NCI-H524 treated with DMSO at 0.1 percent for 48 hours (cell line): ENCODE measurements at regions not wholly inside any gene's neighbourhood (a gene's known extent, or its start where the extent isn't known, plus 50 kb on each side); places are given as distances from the start of the nearest gene placed in this dataset.

ENCODE experiments used
- DNase-seq: peaks from one replicate; lab custom pipeline; 2025; lab: John Stamatoyannopoulos, UW

DNA sequence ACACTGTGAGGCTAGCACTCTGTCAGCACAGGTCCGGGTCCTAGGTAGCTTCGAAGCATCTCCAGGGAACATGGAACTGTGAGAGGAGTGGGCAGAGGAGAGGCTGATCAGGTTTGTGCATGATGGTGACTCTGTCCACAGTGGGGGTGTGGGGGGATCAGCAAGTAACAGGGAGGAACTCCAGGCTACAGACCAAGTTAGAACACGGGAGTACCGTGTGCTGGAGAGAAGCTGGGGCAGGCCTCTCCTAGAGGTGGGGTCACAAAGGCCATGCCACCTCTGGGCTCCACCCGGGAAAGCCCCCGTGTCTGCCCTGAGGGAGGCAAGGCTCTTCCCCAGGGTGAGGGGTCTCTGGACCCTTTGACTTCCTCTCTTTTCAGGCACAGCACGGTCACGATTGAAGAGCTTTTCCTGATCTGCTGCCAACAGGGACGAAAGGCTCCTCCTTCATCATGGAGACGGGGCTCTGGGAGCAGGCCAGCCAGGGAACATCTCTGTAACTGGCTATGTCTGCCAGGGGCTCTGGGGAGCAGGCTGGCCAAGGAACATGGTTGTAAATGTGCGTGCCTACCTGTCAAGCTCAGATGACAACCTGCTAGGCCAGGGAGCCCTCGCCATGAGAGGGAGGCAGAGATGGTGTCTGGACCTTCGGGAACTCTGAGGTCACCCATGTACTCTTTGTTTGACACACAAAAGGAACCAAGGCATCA, 1476.1 kb downstream of the BRD1 start:
- no peak for DNase-seq

DNA sequence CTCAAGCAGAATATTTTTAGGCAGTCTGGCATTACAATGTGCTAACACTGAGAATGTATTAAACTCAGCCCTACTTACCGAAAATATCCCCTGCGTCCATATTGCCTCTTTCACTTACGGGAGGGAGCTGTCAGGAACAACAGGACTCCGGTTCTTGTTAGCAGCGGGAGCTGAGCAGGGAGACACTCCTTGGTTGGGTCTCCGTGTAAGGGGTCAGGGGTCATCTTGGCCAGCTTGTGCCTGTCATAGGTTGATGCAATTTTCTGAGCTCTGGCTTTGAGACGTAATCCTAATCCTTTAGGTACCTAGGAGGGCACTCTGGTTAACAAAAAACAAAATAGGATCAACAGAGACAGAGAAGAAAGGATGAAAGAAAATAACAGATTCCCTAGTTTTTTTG, 1477.2 kb downstream of the BRD1 start:
- no peak for DNase-seq

DNA sequence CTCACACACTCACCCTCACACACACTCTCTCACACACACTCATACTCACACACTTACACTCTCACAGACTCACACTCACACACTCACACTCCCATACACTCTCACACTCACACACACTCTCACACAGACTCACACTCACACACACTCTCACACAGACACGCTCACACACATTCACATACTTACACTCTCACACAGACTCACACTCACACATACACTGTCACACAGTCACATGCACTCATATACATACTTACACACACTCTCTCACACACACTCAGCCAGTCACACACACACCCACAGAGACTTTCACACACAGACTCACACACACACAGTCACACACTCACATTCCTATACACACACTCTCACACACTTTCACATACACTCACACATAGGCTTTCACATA, 1478.8 kb downstream of the BRD1 start:
- no peak for DNase-seq

DNA sequence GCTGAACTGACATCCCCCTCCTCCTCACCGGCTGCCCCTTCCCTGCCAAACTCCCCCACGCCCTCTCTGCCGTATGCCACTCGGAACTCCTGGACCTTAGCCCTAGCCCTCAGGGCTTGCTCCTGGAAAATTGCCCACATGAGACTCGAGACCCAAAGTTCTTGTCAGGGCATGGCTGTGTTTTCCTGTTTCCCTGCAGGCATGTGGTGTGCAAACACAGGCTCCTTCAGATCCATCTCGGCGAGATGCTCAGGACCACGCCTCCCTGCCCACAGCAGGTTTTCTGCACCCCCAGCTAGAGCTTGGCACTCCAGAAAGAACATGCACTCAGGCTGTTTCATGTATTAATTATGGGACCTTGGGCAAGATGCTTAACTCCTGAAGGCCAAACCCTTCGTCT, 1480.4 kb downstream of the BRD1 start:
- no peak for DNase-seq

DNA sequence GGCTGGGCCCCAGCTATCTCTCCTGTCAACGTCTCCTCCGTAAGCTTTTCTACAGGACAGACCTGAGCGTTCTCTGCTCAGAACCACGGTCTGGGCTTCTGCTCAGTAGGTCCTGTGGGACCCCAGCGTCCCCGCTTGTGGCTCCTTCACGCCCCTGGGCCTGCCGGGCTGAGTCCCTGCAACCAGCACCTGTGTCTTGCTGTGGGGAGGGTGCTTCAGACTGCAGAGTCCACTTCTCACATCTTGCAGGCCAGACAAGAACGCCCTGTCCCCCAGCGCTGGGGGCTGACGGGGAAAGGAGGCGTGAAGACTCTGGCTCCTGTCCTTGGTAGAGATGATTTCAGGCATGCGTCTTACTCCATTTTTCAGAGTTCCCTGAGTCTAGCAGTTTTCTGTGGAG, 1480.8 kb downstream of the BRD1 start:
- no peak for DNase-seq

DNA sequence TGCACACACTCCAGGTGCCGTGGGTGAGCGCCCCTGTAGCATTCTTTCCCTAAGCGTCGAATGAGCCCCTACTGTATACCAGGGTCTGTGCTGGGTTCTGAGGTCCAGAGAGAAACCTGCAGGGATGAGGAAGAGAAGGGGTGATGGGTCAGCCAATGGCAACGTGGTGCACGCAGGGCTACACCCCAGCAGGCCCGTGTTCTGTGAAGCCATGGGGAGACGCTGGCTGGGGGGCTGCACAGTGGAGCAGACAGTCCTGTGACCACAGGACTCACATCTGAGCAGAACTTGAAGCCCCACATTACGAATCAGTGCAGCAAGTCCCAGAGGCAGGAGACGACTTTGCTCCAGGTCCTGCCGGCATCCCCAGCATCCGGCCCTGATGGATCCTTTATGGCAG, 1481.4 kb downstream of the BRD1 start:
- DNase-seq = no peak

DNA sequence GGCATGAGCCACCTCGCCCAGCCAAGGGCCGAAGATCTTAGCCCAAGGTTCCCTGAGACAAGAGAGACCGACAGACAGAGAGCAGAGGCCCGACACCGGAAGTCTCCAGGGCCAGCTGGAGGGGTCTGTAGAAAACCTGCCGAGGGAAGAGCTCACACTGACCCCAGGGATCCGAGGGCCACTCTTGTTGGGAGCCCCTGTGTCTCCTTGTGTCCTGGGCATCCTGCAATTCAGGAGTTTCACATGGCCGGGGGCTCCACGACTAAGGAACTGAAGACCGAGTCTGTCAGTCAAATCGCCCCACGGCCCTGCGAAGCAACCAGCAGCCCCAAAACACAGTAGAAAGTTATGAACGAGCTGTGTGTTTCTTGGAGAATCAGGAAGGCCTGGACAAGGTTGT, 1482.0 kb downstream of the BRD1 start:
- DNase-seq = no peak

DNA sequence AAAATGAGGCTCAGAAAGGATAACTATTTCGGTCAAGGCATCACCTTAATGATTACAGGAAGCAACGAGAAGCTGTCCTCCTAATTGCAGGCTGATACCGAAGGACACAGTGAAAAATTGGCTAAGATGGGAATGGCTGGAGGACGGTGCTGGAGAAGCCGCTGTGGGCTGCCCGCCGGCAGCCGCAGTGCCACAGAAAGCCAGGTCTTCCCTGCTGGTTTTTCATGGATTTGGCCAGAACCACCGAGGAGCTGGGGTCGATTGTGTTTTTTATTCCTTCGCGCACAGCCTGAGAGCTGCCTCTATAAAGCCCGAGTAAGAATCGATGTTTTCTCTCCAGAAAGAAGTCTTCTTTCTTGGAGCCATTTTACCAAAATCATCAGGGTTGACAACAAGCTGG, 1484.2 kb downstream of the BRD1 start:
- DNase-seq = no peak

DNA sequence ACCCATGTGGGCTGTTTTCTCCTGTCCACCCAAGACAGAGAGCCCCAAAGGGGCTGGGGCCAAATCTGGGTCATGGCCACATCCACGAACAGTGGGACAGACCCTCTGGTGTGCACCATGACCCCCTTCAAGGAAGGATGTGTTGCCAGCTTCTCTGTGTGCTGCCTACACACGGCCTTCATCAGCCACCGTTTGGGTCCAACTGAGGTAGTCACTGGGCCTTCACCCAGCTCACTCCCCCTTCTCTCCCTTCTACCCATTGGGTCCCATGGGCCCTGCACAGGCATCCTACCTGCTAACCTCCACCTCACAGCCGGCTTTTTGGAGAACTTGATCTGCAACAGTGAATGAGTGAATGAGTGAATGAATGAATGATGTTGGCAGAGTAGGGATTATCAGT, 1484.9 kb downstream of the BRD1 start:
- DNase-seq = no peak

DNA sequence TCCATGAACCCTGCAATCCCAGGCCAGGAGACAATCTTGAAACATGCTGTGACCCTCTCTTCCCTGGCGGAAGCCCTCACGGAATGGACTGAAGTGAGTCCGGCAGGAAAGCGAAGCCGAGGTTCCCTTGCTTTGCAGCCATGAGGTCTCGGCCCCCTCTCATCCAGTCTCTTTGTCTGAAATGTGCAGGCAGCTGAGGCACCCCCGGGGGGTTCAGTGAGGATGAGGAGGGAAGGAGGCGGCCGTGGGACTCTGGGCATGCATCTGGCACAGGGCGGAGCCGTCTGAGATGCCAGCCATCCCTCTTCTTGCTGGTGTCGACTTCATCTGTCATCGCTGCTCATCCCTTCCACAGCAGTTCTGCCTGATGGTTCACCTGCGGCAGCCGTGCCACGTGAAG, 1485.7 kb downstream of the BRD1 start:
- DNase-seq = no peak

DNA sequence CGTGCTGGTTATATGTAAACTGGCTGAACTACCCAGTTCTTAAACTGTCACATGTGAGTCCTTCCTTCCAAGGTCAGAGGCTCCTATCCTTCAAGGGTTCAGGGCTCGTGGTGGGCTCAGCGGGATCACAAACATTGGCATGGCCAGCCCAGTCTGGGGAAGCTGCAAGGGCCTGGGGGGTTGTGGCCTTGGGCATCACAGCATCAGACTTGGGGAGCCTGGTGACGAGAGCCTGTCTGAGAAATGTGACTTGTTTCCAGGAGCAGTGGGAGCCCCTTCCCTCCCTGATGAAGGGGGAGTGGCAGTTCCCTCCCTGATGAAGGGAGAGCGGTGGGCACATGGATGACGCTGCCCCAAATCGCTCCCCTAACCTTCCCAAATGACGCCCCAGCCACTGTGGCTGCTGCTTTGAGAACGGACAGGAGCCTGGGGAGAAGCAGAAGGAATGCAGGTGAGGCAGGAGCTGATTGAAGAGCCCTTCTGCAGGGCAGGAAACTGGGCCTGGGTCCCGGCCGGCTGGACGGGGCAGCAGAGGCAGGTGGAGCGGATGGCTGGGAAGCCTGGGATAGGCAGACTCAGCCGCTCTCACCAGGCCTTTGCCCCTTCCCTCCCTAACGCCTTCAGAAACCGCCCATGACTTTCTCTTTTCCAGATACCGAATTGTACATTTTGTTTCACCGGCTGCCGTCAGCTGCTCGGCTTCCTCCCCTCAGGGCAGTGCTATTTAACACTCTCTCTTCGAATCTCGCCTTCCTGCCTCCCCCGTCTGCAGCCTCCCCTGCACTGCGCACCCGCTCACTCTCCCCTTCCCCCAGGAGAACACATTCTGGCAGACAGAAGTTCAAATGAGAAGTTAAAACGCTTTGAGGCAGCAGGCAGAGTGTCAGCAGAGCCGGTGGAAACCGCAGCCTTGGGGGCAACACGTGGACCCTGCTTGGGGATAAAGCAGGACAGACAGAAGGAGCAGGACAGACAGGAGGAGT, 1486.7 kb downstream of the BRD1 start:
- no peak for DNase-seq

DNA sequence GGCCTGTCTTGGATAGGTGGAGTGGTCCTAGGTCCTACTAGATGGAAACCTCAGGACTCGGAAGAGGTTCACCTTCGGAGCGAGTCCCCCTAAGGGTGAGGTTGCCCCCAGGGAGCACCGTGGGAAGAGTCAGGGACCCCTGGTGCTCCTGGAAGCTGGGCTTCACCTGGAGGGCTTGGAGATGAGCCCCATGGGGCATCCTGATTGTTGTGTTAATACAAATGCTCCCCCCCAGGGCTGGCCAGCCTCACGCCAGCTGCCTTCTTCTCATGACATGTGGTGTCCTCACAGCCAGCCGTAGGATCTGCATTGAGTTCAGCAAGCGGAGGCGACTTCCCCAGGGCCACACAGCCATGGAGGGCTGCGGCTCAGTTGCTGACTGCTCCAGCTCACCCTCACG, 1487.5 kb downstream of the BRD1 start:
- DNase-seq = no peak

DNA sequence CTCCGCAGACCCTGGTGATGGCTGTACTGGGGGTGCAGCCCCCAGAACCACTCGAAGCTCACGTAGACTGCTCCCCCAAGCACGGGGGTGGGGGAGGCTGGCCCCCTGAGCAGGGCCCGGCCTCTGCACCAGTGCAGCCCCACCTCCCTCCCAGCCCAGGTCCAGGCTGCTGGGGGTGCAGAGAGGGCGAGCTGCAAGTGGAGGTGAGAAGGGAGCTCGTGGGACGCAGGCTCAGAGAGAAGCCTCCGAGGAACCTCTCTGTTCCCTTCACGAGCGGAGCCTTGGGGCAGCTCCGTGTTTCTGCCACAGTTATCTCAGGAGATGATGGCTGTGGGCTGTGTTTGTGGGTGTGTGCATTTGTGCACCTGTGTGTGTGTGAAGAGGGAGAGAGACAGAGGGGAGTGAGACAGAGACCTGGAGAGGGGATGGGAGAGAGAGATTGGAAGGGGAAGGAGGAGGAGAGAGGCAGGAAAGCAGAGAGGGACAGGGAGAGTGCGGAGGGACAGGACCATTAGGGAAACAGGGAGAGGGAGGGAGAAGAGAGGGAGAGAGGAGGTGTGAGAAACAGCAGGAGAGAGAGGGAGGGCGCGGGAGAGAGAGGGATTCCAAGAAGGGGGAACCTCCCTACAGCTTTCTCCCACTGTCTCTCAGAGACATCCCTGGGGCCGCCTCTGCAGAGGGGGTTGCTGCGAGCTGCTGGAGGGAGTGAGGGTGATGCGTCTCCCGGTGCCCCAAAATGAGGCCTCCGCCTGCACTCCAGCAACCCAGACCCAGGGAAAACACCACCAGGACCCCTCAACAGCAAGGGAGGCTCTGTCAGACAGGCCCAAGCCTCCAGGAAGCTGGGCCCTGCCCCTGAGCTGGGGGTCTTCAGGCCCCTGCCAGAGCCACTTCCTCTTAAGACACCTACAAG, 1488.6 kb downstream of the BRD1 start:
- no peak for DNase-seq

DNA sequence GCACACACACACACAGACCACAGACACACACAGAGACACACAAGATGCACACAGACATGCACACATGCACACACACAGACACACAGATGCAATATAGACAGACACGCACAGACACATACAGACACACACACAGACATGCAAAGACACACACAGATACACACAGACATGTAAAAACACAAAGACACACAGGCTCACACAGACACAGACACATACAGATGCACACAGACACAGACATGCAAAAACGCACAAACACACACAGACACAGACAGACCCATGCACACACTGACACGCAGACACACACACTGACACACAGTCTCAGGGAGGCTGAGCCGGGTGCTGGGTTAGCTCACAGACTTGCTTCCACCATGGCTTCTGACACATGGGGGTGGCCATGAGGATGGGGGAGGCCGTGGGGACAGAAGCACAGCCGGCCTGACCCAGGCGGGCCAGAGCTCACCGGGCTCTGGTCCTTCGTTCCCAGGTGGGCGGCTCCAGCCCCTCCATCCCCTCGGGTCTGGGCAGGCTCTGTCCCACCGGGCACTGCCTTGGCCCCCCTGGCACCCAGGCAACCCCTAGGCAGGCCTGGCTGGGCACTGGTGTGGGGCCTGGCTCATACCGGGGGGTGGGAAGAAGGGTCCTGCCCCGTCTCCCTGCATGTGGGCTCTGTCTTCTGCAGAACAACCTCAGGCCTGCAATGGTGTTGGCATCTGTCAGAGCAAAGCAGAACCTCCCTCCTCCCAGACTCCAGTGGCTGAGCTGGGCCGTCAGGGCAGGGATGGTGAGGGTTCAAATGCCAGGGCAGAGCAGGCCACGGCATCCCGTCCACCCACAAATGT, 1489.5 kb downstream of the BRD1 start:
- no peak for DNase-seq

DNA sequence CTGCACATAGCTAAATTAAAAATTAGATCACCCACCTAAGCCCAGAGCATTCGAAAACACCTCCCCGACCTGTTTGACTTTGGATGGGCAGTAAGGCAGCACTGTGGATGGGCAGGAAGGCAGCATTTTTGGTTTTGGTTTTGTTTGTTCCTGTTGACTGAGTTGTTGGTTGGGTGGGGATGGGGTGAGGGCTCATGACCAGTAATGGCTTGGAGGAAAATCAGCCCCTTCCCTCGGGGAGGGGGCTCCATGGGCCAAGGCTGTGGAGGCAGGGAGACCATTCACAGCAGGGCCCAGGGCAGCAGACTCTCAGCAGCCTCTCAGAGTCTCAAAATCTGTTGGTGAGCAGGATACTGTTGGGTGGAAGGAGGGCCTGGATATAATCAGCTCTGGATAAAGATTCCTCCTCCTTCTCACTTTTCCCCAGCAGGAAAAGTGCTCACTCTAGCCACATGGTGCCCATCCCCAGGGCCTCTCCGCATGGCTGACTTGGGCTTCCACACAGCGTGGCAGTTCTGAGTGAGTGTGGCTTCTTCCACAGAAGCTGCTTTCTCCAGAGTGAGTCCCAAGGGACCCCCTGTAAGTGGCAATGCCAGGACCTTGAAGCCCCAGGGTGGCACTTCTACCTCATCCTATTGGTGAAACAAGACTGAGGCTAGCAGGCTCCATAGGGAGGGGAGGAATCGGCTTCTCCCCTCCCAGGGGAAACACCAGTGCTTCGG, 1491.2 kb downstream of the BRD1 start:
- DNase-seq = no peak

DNA sequence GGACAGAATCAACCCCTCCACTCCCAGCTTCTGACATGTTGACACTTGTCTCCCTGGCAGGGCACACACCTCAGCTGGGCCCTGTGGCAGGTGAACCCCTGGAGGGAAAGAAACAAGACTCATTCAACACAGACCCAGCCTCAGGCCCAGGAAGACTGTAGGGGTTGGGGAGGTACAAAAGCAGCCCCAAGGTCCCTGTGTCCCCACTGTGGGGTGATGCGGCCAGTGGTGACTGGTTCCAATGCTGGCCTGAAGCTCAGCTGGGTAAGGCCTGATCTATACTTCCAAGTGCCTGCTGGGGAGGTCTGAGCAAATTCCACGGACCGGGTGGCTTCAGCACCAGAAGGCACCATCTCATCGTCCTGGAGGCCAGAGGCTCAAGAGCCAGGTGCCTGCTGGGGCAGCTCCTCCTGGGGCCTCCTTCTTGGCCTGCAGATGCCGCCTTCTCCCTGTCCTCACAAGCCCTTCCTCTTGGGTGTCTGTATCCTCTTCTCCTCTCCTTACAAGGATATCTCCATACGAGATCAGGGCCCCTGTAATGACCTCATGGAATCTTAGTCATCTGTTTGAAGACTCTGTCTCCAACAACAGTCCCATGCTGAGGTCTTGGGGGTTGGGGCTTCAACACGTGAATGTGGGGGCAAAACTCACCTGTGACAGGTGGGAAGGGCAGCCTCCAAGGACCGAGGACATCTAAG, 1492.1 kb downstream of the BRD1 start:
- no peak for DNase-seq

DNA sequence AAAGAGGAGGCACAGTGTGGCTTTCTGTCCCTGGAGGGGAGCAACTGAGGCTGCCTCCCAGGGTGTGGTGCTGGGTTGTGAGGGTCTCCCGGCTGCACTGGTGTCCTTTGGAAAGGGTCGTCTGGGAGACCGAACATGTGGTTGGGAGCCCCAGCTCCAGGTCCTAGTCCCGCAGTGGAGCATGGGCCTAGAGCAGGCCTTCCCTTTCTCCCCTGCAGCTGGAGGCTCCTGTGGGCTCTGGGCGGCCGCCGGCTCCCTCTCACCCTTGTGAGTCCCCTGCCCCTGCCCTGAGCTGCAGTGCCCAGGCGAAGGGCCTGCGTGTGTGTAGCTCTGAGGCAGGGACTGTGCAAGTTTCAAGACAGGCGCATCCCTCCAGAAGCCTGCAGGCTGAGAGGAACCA, 1492.7 kb downstream of the BRD1 start:
- DNase-seq = no peak

DNA sequence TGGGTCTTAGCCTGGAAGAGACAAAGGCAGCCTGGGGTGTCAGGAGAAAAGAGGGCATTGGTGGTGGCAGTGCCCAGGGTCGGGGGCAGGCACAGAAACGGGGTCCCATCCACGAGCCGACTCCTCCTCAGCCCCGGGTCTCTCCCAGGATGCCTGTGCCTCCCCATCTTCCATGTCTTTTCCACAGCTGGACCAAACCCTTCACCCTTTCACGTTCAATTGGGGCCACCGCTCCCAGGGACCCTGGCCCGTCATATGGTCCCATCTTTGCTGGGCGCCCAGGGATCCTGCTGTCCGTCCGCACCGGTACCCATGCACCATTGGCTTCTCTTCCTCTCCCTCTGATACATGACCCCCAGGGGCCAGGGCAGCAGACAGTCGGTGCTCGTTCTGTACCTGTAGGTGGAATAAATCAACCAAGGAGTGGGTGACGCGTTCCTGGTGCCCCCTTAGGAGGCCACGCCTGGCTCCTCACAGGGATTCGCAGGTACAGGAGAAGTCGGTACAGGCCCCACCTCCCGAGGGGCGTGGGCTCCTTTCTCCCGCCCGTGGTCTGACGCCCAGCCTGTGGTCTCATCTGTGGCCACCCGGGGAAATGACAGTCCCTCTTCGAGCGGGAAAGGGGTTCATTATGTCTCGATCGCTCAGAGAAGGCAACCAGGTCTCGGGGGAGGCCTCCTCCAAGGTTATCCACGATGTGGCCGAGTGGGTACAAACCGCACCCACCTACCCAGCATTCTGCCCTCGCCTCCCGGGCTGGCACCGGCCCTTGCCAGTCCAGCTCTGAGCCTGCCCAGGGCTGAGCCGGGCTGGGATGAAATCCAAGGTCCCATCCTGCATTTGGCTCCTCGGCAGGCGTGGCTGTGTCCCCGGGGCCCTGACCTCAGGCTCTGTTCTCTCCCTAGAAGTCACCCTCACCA, 1493.6 kb downstream of the BRD1 start:
- no peak for DNase-seq

DNA sequence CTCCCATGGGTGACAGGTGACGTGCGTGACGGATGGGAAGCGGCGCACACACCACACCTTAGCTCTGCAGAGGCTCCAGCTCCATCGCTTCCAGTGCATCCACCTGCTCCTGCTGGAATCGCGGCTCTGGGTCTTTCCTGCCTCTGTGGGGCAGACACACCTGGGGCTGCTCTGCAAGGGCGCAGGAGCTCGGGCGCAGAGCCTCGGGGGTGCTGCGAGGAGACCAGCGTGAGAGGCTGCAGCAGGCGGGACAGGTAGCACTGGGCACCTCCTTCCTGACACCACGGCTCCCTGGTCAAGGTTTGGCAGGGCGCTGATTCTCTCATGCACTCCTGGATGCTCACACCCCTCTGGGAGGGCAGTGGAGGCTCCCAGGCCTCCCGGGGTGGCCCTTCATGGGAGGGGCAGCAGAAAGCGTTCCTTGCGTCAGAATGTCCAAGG, 1494.3 kb downstream of the BRD1 start:
- no peak for DNase-seq
